A673 (cell line): ENCODE measurements at regions not wholly inside any gene's neighbourhood (a gene's known extent, or its start where the extent isn't known, plus 50 kb on each side); places are given as distances from the start of the nearest gene placed in this dataset.
"Not testable (repeated sequence)": the region's sequence is repeated elsewhere in the genome, so short reads cannot be mapped to it uniquely, and the experiment has no call there.

Experiments used
- BruUV-seq: library from RNA; stranded (reverse); fragments of 400-500 nt; replicated peaks from 2 replicates; lab custom pipeline; 2021; lab: Mats Ljungman, UMichigan
- CTCF ChIA-PET: fragments of 300-600 bp; sonication (Branson Sonifier 250); formaldehyde crosslinking; loops from one replicate; lab custom pipeline; 2022; ENCODE audit warnings: antibody characterized with exemption; lab: Charles Lee
- POLR2A ChIA-PET: fragments of 300-600 bp; sonication (Branson Sonifier 250); formaldehyde crosslinking; loops from one replicate; lab custom pipeline; 2022; ENCODE audit warnings: antibody characterized with exemption; ENCODE audit not compliant: low non-redundant PET; lab: Charles Lee
- DNase-seq: peaks from one replicate; pipeline ENCODE4 v3.0.0-alpha.2; 2015; ENCODE audit warnings: low spot score
- H3K27ac ChIP-seq: fragments of 200-600 bp; sonication (generic); 2 replicates; pipeline ENCODE4 v1.5.1; 2016; ENCODE audit warnings: mixed run types, low read depth, mild to moderate bottlenecking, mixed read lengths, antibody characterized with exemption, low read length; ENCODE audit not compliant: poor library complexity, severe bottlenecking
- H3K27me3 ChIP-seq: fragments of 200-600 bp; sonication (generic); replicated peaks from 2 replicates; pipeline ENCODE4 v1.6.1; 2017; ENCODE audit warnings: mixed run types, low read depth, mild to moderate bottlenecking, mixed read lengths, antibody characterized with exemption, low read length; ENCODE audit not compliant: insufficient read depth, poor library complexity
- H3K36me3 ChIP-seq: fragments of 200-600 bp; sonication (generic); 2 replicates; pipeline ENCODE4 v1.6.1; 2016; ENCODE audit warnings: mixed run types, mild to moderate bottlenecking, mixed read lengths, antibody characterized with exemption, low read length; ENCODE audit not compliant: insufficient read depth, poor library complexity, severe bottlenecking
- H3K4me1 ChIP-seq: fragments of 200-600 bp; sonication (generic); 2 replicates; pipeline ENCODE4 v1.6.1; 2017; ENCODE audit warnings: mixed run types, mild to moderate bottlenecking, mixed read lengths, antibody characterized with exemption, low read length; ENCODE audit not compliant: insufficient read depth, poor library complexity, severe bottlenecking
- H3K4me3 ChIP-seq: fragments of 200-600 bp; sonication (generic); 2 replicates; pipeline ENCODE4 v1.5.1; 2016; ENCODE audit warnings: low read depth, mixed run types, mild to moderate bottlenecking, mixed read lengths, low read length; ENCODE audit not compliant: poor library complexity, severe bottlenecking
- H3K9me3 ChIP-seq: fragments of 200-600 bp; sonication (generic); 2 replicates; pipeline ENCODE4 v1.6.1; 2016; ENCODE audit warnings: mixed run types, low read depth, mild to moderate bottlenecking, mixed read lengths, antibody characterized with exemption, low read length; ENCODE audit not compliant: poor library complexity, severe bottlenecking
- CTCF ChIP-seq: fragments of 300-800, 200-600 bp; sonication (generic); conservative IDR thresholded peaks from 2 replicates; pipeline ENCODE4 v1.5.1; 2017; ENCODE audit warnings: low read depth, mild to moderate bottlenecking, antibody characterized with exemption, low read length, moderate library complexity, mixed read lengths
- EZH2 ChIP-seq: fragments of 200-600 bp; sonication (generic); IDR thresholded peaks from 2 replicates; pipeline ENCODE4 v1.6.1; 2017; ENCODE audit warnings: borderline replicate concordance, low read depth, mild to moderate bottlenecking, mixed read lengths, antibody characterized with exemption, low read length; ENCODE audit not compliant: poor library complexity, severe bottlenecking
- intact Hi-C: fragments of 100-400 bp; cut with micrococcal nuclease; formaldehyde crosslinking; loops from one replicate; pipeline ENCODE4 v1.10.0; 2022; ENCODE audit not compliant: unreplicated experiment

GRCh38 chr2:228913176-228913575, 357.9 kb downstream of the PID1 start:
- no peak for DNase-seq
- no peaks in the 10 kb centered on the region for H3K36me3 ChIP-seq
- no TSS peak for BruUV-seq
- POLR2A ChIA-PET: no interaction called here
- no peak for TF ChIP-seq CTCF
- no peak for TF ChIP-seq EZH2
- H3K27ac ChIP-seq: no peak overlapping the region
- no peak overlapping the region for H3K4me3 ChIP-seq
- H3K27me3 ChIP-seq: no peaks in the 10 kb centered on the region
- CTCF ChIA-PET: no interaction called here
- H3K9me3 ChIP-seq: no peaks in the 10 kb centered on the region
- H3K4me1 ChIP-seq: no peaks in the 10 kb centered on the region
- intact Hi-C loops: no loop called here

GRCh38 chr2:228910872-228911271, 360.2 kb downstream of the PID1 start:
- POLR2A ChIA-PET, BruUV-seq: not testable (repeated sequence)

GRCh38 chr2:228902176-228902575, 368.9 kb downstream of the PID1 start:
- Histone ChIP-seq H3K4me3 (no peak overlapping the region), H3K9me3 (no peaks in the 10 kb centered on the region), H3K4me1 (no peaks in the 10 kb centered on the region), H3K27ac (no peak overlapping the region), H3K27me3 (no peaks in the 10 kb centered on the region), H3K36me3 (no peaks in the 10 kb centered on the region)
- intact Hi-C loops: no loop called here
- POLR2A ChIA-PET: no interaction called here
- CTCF ChIA-PET: no interaction called here
- BruUV-seq: no TSS peak
- no peak for DNase-seq
- no peak for TF ChIP-seq CTCF
- no peak for TF ChIP-seq EZH2

More at GRCh38 chr2:228910872-228911271, 360.2 kb downstream of the PID1 start:
- H3K36me3 ChIP-seq, H3K27ac ChIP-seq, DNase-seq, H3K4me1 ChIP-seq, H3K27me3 ChIP-seq, CTCF ChIA-PET, intact Hi-C loops, H3K9me3 ChIP-seq, H3K4me3 ChIP-seq: not testable (repeated sequence)

- ChIA-PET POLR2A (no interaction called here), CTCF (no interaction called here)
- H3K27ac ChIP-seq: no peak overlapping the region
- intact Hi-C loops: no loop called here
- no peaks in the 10 kb centered on the region for H3K27me3 ChIP-seq
- no TSS peak for BruUV-seq
- no peak for DNase-seq
- no peaks in the 10 kb centered on the region for H3K9me3 ChIP-seq
- no peaks in the 10 kb centered on the region for H3K36me3 ChIP-seq
- TF ChIP-seq EZH2 (no peak), CTCF (no peak)
- no peaks in the 10 kb centered on the region for H3K4me1 ChIP-seq
- no peak overlapping the region for H3K4me3 ChIP-seq
Observed at GRCh38 chr2:228901531-228901930, 369.6 kb downstream of the PID1 start.
